ENCODE measurements at regions not wholly inside any gene's neighbourhood (a gene's known extent, or its start where the extent isn't known, plus 50 kb on each side); places are given as distances from the start of the nearest gene placed in this dataset.

DNA sequence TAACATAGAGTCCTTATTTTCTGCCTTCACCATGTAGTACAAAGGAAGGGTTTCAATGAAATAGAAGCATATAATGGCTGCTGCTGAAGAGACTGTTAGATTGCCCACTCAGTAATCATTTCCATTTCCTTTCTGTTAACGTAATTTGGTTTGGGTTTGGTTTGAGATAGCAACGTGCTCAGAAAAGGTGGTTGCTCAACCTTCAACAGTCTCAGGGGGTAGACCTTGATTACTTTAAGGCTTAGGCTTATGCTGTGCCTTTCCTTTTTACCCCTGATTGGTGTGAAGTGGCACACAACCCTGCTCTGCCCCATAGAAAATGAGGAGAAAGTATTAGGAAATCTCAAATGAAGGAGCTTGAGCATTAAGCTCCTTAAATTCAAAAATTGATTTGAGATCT is 163.7 kb upstream of the TP63 start:
- peaks cover 5% of the 10 kb centered on the region for H3K36me3 Mint-ChIP-seq (ENCODE audit: low read depth)
- H3K27ac Mint-ChIP-seq (ENCODE audit: unreplicated experiment) = no peak overlapping the region
- H3K4me3 Mint-ChIP-seq (ENCODE audit: unreplicated experiment) = no peak overlapping the region

GRCh38 chr3:189474944-189475343 is 156.2 kb upstream of the TP63 start:
- H3K27ac Mint-ChIP-seq (ENCODE audit: unreplicated experiment) = no peak overlapping the region
- no peak for DNase-seq (ENCODE audit: low spot score)
- no peaks in the 10 kb centered on the region for H3K9me3 Mint-ChIP-seq (ENCODE audit: low read depth)
- TF ChIP-seq, protein P1, sequence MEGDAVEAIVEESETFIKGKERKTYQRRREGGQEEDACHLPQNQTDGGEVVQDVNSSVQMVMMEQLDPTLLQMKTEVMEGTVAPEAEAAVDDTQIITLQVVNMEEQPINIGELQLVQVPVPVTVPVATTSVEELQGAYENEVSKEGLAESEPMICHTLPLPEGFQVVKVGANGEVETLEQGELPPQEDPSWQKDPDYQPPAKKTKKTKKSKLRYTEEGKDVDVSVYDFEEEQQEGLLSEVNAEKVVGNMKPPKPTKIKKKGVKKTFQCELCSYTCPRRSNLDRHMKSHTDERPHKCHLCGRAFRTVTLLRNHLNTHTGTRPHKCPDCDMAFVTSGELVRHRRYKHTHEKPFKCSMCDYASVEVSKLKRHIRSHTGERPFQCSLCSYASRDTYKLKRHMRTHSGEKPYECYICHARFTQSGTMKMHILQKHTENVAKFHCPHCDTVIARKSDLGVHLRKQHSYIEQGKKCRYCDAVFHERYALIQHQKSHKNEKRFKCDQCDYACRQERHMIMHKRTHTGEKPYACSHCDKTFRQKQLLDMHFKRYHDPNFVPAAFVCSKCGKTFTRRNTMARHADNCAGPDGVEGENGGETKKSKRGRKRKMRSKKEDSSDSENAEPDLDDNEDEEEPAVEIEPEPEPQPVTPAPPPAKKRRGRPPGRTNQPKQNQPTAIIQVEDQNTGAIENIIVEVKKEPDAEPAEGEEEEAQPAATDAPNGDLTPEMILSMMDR (IDR thresholded peaks at IDR 0.05) = no peak
- H3K4me1 Mint-ChIP-seq (ENCODE audit: low read depth) = no peaks in the 10 kb centered on the region
- no peak overlapping the region for H3K4me3 Mint-ChIP-seq (ENCODE audit: unreplicated experiment)
- peaks cover 10% of the 10 kb centered on the region for H3K27me3 Mint-ChIP-seq (ENCODE audit: low read depth)
- H3K36me3 Mint-ChIP-seq (ENCODE audit: low read depth) = no peaks in the 10 kb centered on the region

More for the DNA sequence above, 163.7 kb upstream of the TP63 start:
- Mint-ChIP-seq H3K27me3 (ENCODE audit: low read depth) (peaks cover 18% of the 10 kb centered on the region), H3K9me3 (ENCODE audit: low read depth) (peaks cover 2% of the 10 kb centered on the region), H3K4me1 (ENCODE audit: low read depth) (no peaks in the 10 kb centered on the region)
- no peak for DNase-seq (ENCODE audit: low spot score)
- TF ChIP-seq, protein P1 (IDR thresholded peaks at IDR 0.05) = no peak

GRCh38 chr3:189477614-189478013 is 153.6 kb upstream of the TP63 start:
- H3K4me3 Mint-ChIP-seq (ENCODE audit: unreplicated experiment) = no peak overlapping the region
- TF ChIP-seq, protein P1 (IDR thresholded peaks at IDR 0.05) = no peak
- no peak overlapping the region for H3K27ac Mint-ChIP-seq (ENCODE audit: unreplicated experiment)
- DNase-seq (ENCODE audit: low spot score) = no peak
- no peaks in the 10 kb centered on the region for H3K4me1 Mint-ChIP-seq (ENCODE audit: low read depth)
- peaks cover 14% of the 10 kb centered on the region for H3K27me3 Mint-ChIP-seq (ENCODE audit: low read depth)
- H3K9me3 Mint-ChIP-seq (ENCODE audit: low read depth) = peaks cover 4% of the 10 kb centered on the region
- H3K36me3 Mint-ChIP-seq (ENCODE audit: low read depth) = no peaks in the 10 kb centered on the region

- no peak for DNase-seq (ENCODE audit: low spot score)
- peaks cover 17% of the 10 kb centered on the region for H3K9me3 Mint-ChIP-seq (ENCODE audit: low read depth)
- peaks cover 5% of the 10 kb centered on the region for H3K27me3 Mint-ChIP-seq (ENCODE audit: low read depth)
- no peaks in the 10 kb centered on the region for H3K36me3 Mint-ChIP-seq (ENCODE audit: low read depth)
- TF ChIP-seq, protein P1 (IDR thresholded peaks at IDR 0.05) = no peak
- H3K4me3 Mint-ChIP-seq (ENCODE audit: unreplicated experiment) = no peak overlapping the region
- no peaks in the 10 kb centered on the region for H3K4me1 Mint-ChIP-seq (ENCODE audit: low read depth)
- no peak overlapping the region for H3K27ac Mint-ChIP-seq (ENCODE audit: unreplicated experiment)
Observed at GRCh38 chr3:189486556-189486955, 144.6 kb upstream of the TP63 start.

GRCh38 chr3:189488241-189488767 is 142.9 kb upstream of the TP63 start:
- no peak overlapping the region for H3K4me3 Mint-ChIP-seq (ENCODE audit: unreplicated experiment)
- no peaks in the 10 kb centered on the region for H3K36me3 Mint-ChIP-seq (ENCODE audit: low read depth)
- H3K9me3 Mint-ChIP-seq (ENCODE audit: low read depth) = peaks cover 14% of the 10 kb centered on the region
- H3K4me1 Mint-ChIP-seq (ENCODE audit: low read depth) = no peaks in the 10 kb centered on the region
- no peak for DNase-seq (ENCODE audit: low spot score)
- TF ChIP-seq, protein P1 (IDR thresholded peaks at IDR 0.05) = no peak
- no peak overlapping the region for H3K27ac Mint-ChIP-seq (ENCODE audit: unreplicated experiment)
- H3K27me3 Mint-ChIP-seq (ENCODE audit: low read depth) = peaks cover 6% of the 10 kb centered on the region

All from chondrocyte (in vitro differentiated cells).